GM23338 (cell line): ENCODE measurements at regions not wholly inside any gene's neighbourhood (a gene's known extent, or its start where the extent isn't known, plus 50 kb on each side); places are given as distances from the start of the nearest gene placed in this dataset.

Source experiments
- ATAC-seq: fragments of 200-7000 bp; cut with Tn5 transposase; 3 replicates; pipeline ENCODE4 v1.9.1; 2020
- DNase-seq: peaks from one replicate; pipeline ENCODE4 v3.0.0-alpha.2; 2015; ENCODE audit warnings: low spot score
- H2AFZ ChIP-seq: fragments of 200-600 bp; sonication (generic); 2 replicates; pipeline ENCODE4 v1.8.0; 2016; ENCODE audit warnings: antibody characterized with exemption, mild to moderate bottlenecking, moderate library complexity
- H3F3A ChIP-seq: fragments of 200-600 bp; sonication (generic); replicated peaks from 2 replicates; pipeline ENCODE4 v1.8.0; 2017; ENCODE audit warnings: antibody characterized with exemption, mixed run types, low read depth
- H3K27ac ChIP-seq: fragments of 200-600 bp; sonication (generic); 2 replicates; pipeline ENCODE4 v1.6.1; 2016; ENCODE audit warnings: low read depth
- H3K27me3 ChIP-seq: fragments of 200-600 bp; sonication (generic); 2 replicates; pipeline ENCODE4 v1.8.0; 2016; ENCODE audit warnings: mild to moderate bottlenecking, mixed run types, moderate library complexity; ENCODE audit not compliant: insufficient read depth
- H3K36me3 ChIP-seq: fragments of 200-600 bp; sonication (generic); 2 replicates; pipeline ENCODE4 v1.8.0; 2016; ENCODE audit warnings: mild to moderate bottlenecking; ENCODE audit not compliant: insufficient read depth
- H3K4me1 ChIP-seq: fragments of 200-600 bp; sonication (generic); 2 replicates; pipeline ENCODE4 v1.8.0; 2016; ENCODE audit warnings: mild to moderate bottlenecking, moderate library complexity; ENCODE audit not compliant: insufficient read depth
- H3K4me2 ChIP-seq: fragments of 200-600 bp; sonication (generic); 2 replicates; pipeline ENCODE4 v1.7.1; 2017; ENCODE audit warnings: mixed run types
- H3K4me3 ChIP-seq: fragments of 200-600 bp; sonication (generic); 2 replicates; pipeline ENCODE4 v1.6.1; 2016; ENCODE audit warnings: mixed run types
- H3K79me2 ChIP-seq: fragments of 200-600 bp; sonication (generic); replicated peaks from 2 replicates; pipeline ENCODE4 v1.8.0; 2017; ENCODE audit warnings: mild to moderate bottlenecking; ENCODE audit not compliant: insufficient read depth
- H3K9me2 ChIP-seq: fragments of 200-600 bp; sonication (generic); 2 replicates; pipeline ENCODE4 v1.8.0; 2017; ENCODE audit not compliant: insufficient read depth
- H4K20me1 ChIP-seq: fragments of 200-600 bp; sonication (generic); replicated peaks from 2 replicates; pipeline ENCODE4 v1.8.0; 2017; ENCODE audit warnings: mild to moderate bottlenecking; ENCODE audit not compliant: insufficient read depth
- H3K27ac Mint-ChIP-seq: 2 replicates; pipeline ENCODE4 v1.8.0; 2020; ENCODE audit warnings: inconsistent platforms, mild to moderate bottlenecking, moderate library complexity, mixed read lengths
- H3K27me3 Mint-ChIP-seq: 3 replicates; pipeline ENCODE4 v1.8.0; 2022; ENCODE audit warnings: low read depth, mild to moderate bottlenecking, moderate library complexity, mixed read lengths, inconsistent platforms; ENCODE audit not compliant: insufficient read depth, poor library complexity
- H3K36me3 Mint-ChIP-seq: 3 replicates; pipeline ENCODE4 v1.8.0; 2021; ENCODE audit warnings: low read depth, mild to moderate bottlenecking, inconsistent platforms, moderate library complexity, mixed read lengths
- H3K4me1 Mint-ChIP-seq: 3 replicates; pipeline ENCODE4 v1.8.0; 2020; ENCODE audit warnings: mild to moderate bottlenecking, inconsistent platforms, mixed read lengths
- H3K4me3 Mint-ChIP-seq: 3 replicates; pipeline ENCODE4 v1.8.0; 2021; ENCODE audit warnings: moderate library complexity, mild to moderate bottlenecking, inconsistent platforms, mixed read lengths
- H3K9me3 Mint-ChIP-seq: 3 replicates; pipeline ENCODE4 v1.8.0; 2020; ENCODE audit warnings: moderate library complexity, mild to moderate bottlenecking, inconsistent platforms, mixed read lengths
- CTCF ChIP-seq, 2 experiments: fragments of 200-600 bp in 1 of 2; sonication (generic) in 1 of 2; conservative IDR thresholded peaks; 2 replicates each; pipeline versions ENCODE4 v1.5.1 to v1.6.1; 2016 to 2017; ENCODE audit warnings: antibody characterized with exemption in 2 of 2, low read depth in 2 of 2, mild to moderate bottlenecking in 2 of 2, moderate library complexity in 1 of 2
- ETS1 ChIP-seq: IDR thresholded peaks from 2 replicates; pipeline ENCODE4 v1.6.1; 2016; ENCODE audit warnings: antibody characterized with exemption
- EZH2phosphoT487 ChIP-seq: fragments of 200-600 bp; sonication (generic); IDR thresholded peaks from one replicate; pipeline ENCODE4 v1.8.1; 2018; ENCODE audit warnings: antibody characterized with exemption; ENCODE audit not compliant: unreplicated experiment
- JUNB ChIP-seq: IDR thresholded peaks from one replicate; pipeline ENCODE4 v1.6.1; 2016; ENCODE audit warnings: antibody characterized with exemption; ENCODE audit not compliant: unreplicated experiment
- NANOG ChIP-seq: IDR thresholded peaks from 2 replicates; pipeline ENCODE4 v1.6.1; 2016; ENCODE audit warnings: antibody characterized with exemption, borderline replicate concordance
- ZNF331 ChIP-seq: fragments of 250-450 bp; sonication (Bioruptor Pico); IDR thresholded peaks from 2 replicates; pipeline ENCODE4 v1.5.0; 2020; ENCODE audit warnings: low read depth, mild to moderate bottlenecking, moderate library complexity
- ZNF462 ChIP-seq: fragments of 250-450 bp; sonication (Bioruptor Pico); IDR thresholded peaks from 2 replicates; pipeline ENCODE4 v1.5.0; 2020; ENCODE audit warnings: mild to moderate bottlenecking, moderate library complexity

GRCh38 chrX:125762954-125763353, 403.1 kb downstream of the DCAF12L2 start (continued):
- no peak for TF ChIP-seq ZNF462 (CRISPR knock-in tag)
- no peak for TF ChIP-seq CTCF (conservative IDR thresholded peaks at IDR 0.05; ENCODE audit: low read depth in 2 of 2)
- TF ChIP-seq NANOG, result no peak
- TF ChIP-seq ZNF331 (CRISPR knock-in tag), result no peak
- no peak for TF ChIP-seq EZH2phosphoT487

- H3K27me3 ChIP-seq, result no peaks in the 10 kb centered on the region
- ATAC-seq (no peak), DNase-seq (no peak)
- H3K36me3 Mint-ChIP-seq, result peaks cover 7% of the 10 kb centered on the region; the same call in 2 of the 3 replicates
- no peak overlapping the region for H3K27ac ChIP-seq
- no peaks in the 10 kb centered on the region for H3F3A ChIP-seq
- no peaks in the 10 kb centered on the region for H4K20me1 ChIP-seq
- H3K27me3 Mint-ChIP-seq, result peaks cover 1% of the 10 kb centered on the region
- no peak overlapping the region for H2AFZ ChIP-seq
- H3K36me3 ChIP-seq, result no peaks in the 10 kb centered on the region
- H3K4me1 Mint-ChIP-seq, result peaks cover 5% of the 10 kb centered on the region; the same call in 1 of the 3 replicates
- TF ChIP-seq JUNB (no peak), ETS1 (no peak), ZNF331 (CRISPR knock-in tag) (no peak), CTCF (conservative IDR thresholded peaks at IDR 0.05; ENCODE audit: low read depth in 2 of 2) (no peak)
- no peak overlapping the region for H3K4me3 Mint-ChIP-seq
- H3K9me3 Mint-ChIP-seq, result peaks cover 17% of the 10 kb centered on the region
- H3K27ac Mint-ChIP-seq, result no peak overlapping the region
- H3K79me2 ChIP-seq, result no peaks in the 10 kb centered on the region
- H3K4me1 ChIP-seq, result no peaks in the 10 kb centered on the region
- no peak overlapping the region for H3K4me2 ChIP-seq
- H3K4me3 ChIP-seq, result no peak overlapping the region
- no peaks in the 10 kb centered on the region for H3K9me2 ChIP-seq
Observed at GRCh38 chrX:125765347-125765746, 400.7 kb downstream of the DCAF12L2 start.
